SK-N-MC (cell line): ENCODE measurements at regions not wholly inside any gene's neighbourhood (a gene's known extent, or its start where the extent isn't known, plus 50 kb on each side); places are given as distances from the start of the nearest gene placed in this dataset.

Experiments used
- EZH2 ChIP-seq: fragments of 200-600 bp; sonication (generic); IDR thresholded peaks from one replicate; pipeline ENCODE4 v1.6.1; 2017; ENCODE audit warnings: antibody characterized with exemption
- POLR2AphosphoS5 ChIP-seq: IDR thresholded peaks from 2 replicates; pipeline ENCODE4 v1.6.1; 2012; ENCODE audit warnings: mild to moderate bottlenecking, low read depth, low read length, borderline replicate concordance

DNA sequence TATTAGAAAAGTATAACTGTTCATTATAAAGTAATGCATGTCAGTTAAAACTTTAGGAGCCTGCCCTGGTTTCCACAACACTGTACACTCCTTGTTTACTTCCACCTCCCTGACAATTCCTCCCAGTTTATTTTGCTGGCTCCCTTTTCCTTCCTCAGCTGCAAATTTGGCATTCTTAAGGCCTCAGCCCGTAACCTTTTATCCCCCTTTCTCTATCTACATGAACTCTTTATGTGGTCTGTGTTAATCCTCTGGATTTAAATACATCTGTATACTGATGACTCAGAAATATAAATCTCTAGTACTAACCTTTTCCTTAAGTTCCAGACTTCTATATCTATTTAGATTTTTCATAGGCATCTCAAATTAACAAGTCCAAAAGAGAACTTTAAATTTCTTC is 143.6 kb downstream of the OTOL1 start:
- TF ChIP-seq POLR2AphosphoS5: no peak
- no peak for TF ChIP-seq EZH2
